NCI-H146 (cell line): ENCODE measurements at regions not wholly inside any gene's neighbourhood (a gene's known extent, or its start where the extent isn't known, plus 50 kb on each side); places are given as distances from the start of the nearest gene placed in this dataset.
"Not testable (repeated sequence)": the region's sequence is repeated elsewhere in the genome, so short reads cannot be mapped to it uniquely, and the experiment has no call there.

Experiments used
- DNase-seq: peaks from one replicate; lab custom pipeline; 2025; lab: John Stamatoyannopoulos, UW

GRCh38 chr5:176018598-176018997 is 50.5 kb upstream of the THOC3 start:
- not testable (repeated sequence) for DNase-seq

GRCh38 chr5:176020852-176021251 is 52.7 kb upstream of the THOC3 start:
- not testable (repeated sequence) for DNase-seq

- not testable (repeated sequence) for DNase-seq
These were observed 55.4 kb upstream of the THOC3 start for GRCh38 chr5:176023535-176023934.

DNA sequence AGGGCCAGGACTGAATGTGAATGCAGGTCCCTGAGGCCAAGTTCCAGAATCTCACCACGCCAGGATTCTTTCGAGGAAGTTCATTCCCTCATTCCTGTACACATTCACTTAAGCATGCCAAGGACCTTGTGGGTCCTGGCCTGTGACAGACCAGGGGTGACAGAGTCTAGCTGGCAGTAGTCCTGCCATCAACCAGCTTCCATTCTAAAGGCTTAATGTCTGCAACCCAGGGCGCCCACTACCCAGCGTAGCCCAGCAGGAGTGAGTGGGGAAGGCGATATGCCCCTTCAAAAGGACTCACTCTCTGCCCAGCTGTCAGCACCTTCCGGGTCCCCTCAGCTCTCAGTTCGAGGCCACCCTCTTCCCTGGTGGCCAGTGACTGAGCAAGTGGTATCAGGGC is 61.3 kb upstream of the THOC3 start:
- not testable (repeated sequence) for DNase-seq

GRCh38 chr5:176030361-176031117 is 62.4 kb upstream of the THOC3 start:
- not testable (repeated sequence) for DNase-seq

- not testable (repeated sequence) for DNase-seq
These were observed 63.0 kb upstream of the THOC3 start for GRCh38 chr5:176031118-176031510.

GRCh38 chr5:176033186-176033585 is 65.1 kb upstream of the THOC3 start:
- not testable (repeated sequence) for DNase-seq

DNA sequence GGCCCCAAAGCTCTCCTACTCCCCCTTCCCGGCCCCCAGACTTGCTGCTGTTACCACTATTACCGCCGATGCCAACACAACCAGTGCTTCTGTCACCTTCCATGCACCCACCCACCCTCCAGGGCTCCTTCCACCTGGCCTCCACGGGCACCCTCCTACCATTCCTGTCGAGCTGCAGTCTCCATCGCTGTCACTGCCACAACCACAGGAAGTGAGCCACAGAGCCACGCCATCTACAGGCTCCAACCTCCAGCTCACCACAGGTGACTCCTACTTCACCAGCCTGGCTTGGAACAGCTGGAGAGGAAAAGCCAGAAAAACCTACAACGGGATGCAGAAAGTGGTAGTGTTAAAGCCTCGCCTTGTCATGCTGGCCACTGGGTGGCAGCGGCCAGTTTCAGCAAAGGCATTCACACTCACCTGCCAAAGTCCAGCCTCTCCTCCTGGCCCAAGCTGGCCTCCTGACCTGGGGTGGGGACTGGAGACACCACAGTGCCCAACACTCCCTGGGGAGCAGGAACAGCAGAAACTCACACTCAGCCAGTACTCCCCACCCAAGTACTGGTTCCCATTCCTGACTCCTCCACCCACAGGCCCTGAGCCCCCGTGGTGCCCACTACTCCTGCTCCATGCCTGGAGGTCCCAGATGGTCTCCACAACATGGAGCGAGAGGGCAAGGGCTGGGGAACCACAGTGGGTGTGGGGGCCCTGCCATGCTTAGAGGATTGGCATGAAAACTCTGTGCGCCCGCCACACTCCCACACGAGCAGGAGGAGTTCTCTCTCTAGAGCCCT is 66.5 kb upstream of the THOC3 start:
- not testable (repeated sequence) for DNase-seq

- DNase-seq, result not testable (repeated sequence)
These were observed 67.1 kb upstream of the THOC3 start for GRCh38 chr5:176035201-176035530.

GRCh38 chr5:176035816-176036308 is 67.7 kb upstream of the THOC3 start:
- DNase-seq, result not testable (repeated sequence)

DNA sequence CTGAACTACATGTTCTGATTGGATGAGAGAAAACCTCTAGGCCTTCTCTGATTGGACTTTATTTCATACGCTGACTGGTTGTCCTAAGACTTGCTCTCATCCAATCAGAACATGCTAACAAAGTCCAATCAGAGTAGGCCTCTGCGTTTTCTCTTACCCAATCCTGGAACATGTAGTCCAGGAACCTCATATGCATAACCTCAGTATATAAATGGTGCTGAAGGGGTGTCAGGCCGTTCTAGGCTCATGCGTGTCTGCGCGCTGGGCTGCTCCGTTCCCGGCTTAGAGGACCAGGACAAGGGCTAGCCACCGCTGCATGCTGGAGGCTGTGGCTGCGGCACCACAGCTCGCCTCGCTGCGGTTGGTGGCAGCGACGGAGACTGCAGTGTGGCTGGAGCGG is 68.3 kb upstream of the THOC3 start:
- DNase-seq, result not testable (repeated sequence)

DNA sequence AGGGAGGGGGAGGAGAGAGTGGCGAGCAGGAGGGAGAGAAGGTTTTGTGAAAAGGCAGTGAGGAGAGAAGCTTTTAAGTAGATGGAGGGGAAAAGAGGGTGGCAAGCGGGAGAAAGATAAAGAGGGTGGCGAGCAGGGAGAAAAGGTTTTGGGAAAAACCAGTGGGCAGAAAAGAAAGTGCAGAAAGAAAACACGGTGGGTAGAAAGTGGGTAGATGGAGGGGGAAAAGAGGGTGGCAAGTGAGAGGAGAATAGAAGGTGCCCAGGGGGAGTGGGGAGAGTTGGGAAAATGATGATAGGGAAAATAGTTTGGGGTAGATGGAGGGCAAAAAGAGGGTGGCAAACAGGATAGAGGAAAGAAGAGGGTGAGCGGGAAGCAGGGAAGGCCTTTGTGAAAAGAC is 69.1 kb upstream of the THOC3 start:
- DNase-seq, result not testable (repeated sequence)

DNA sequence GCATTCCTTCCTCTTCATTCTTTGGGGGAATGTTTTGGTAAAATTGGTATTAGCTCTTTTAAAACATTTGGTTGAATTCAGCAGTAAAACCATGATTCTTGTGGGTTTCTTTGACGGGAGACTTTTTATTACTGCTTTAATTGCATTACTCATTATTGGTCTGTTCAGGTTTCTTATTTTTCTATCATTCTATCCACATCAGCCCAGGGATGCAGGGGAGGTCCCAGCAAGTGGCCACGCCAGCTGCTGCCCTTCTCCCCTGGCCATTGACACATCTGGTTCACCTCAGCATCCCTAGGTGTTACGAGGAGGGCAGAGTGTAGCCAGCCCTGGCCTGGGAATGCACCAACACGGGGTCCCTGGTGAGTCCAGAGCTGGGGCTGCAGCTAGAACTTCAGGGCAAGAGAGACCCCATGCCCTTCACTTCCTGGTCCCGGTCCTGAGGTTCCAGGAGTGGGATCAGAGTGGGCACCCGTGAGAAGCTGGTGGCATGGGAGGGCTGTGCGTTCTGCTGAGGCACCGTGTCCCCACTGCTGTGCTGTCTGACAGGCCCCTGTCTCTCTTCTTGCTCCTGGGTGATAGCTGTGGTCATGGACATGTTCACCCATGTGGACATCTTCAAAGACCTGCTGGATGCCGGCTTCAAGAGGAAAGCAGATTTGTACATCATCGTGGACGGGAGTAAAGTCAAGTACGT is 72.1 kb upstream of the THOC3 start:
- DNase-seq, result not testable (repeated sequence)

DNA sequence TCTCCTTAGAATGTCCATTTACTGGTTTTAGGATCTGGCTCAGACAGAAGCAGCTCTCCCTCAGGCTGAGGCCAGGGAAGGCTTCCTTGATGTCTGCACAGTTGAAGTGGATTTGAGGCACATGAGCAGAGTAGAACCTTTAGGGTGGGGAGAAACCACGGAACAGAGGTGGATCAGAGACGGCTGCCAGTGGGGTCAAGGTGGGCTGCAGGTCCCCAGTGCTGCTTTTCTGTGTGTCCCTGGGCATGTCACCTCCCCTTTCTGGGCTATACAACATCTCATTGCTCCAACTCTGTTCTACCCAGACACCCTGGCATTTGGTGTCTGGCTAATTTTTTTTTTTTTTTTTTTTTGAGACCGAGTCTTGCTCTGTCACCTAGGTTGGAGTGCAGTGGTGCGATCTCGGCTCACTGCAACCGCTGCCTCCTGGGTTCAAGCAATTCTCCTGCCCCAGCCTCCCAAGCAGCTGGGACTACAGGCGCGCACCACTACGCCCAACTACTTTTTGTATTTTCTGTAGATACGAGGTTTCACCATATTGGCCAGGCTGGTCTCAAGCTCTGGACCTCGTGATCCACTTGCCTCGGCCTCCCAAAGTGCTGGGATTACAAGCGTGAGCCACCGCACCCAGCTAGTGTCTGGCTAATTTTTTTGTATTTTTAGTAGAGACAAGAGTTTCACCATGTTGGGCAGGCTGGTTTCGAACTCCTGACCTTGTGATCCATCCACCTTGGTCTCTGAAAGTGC is 73.3 kb upstream of the THOC3 start:
- DNase-seq, result not testable (repeated sequence)

DNA sequence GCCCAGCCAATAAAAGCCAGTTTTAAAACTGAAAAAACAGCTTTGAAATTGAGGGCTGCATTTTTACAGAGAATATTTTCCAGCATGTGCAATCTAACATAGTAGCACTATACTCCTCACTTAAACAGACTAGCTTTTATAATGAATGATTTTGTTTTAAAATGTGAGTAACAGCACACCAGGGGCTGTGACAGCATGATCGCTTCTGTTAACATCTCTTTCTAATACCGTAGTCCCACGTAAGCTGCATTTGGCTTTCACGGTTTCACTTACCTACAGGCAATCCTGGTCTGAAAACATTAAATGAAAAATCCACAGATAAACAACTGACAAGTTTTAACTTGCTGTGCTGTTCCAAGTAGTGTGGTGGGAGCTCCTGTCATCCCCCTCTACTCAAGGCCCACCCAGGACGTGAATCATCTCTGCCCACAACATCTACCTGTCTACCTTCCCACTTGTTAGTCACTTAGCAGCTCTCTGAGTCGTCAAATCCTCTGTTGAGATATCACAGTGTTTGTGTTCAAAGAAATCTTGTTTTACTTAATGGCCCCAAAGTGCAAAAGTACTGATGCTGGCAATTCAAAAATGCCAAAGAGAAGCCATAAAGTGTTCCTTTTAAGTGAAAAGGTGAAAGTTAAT is 74.0 kb upstream of the THOC3 start:
- not testable (repeated sequence) for DNase-seq

- DNase-seq, result not testable (repeated sequence)
These were observed 75.2 kb upstream of the THOC3 start for GRCh38 chr5:176043252-176043829.

DNA sequence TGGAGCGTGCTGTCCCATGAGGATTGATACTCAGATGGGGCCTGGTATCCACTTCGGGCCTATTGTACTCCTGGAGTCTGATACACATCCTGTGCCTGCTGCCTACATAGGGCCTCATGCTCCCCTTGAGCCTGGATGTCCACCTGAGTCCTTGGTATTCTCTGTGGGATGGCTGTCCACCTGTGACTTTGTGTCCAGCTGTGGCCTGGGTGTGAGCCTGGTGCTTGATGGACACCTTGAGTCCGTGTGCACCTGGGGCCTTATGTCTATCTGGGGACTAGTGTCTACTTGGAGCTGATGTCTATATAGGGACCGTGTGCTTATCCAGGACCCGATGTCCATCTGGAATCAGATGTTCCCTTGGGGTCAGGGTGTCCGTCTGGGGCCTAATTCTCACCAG is 75.9 kb upstream of the THOC3 start:
- DNase-seq, result not testable (repeated sequence)

DNA sequence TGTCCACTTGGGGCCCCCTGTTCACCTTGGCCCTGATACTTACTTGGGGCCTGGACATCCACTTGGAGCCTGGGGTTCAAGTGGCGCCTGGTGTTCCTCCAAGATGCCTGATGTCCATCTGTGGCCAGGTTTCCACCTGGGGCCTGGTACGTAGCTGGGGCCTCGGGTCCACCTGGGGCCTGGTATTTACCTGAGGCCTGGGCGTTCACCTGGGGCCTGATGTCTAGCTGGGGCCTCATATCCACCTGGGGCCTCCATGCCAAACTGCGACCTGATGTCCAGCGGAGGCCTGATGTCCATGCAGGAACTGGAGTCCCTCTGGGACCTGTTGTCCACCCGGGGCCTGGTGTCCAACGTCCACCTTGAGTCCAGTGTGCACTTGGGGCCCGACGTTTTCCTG is 76.3 kb upstream of the THOC3 start:
- not testable (repeated sequence) for DNase-seq

DNA sequence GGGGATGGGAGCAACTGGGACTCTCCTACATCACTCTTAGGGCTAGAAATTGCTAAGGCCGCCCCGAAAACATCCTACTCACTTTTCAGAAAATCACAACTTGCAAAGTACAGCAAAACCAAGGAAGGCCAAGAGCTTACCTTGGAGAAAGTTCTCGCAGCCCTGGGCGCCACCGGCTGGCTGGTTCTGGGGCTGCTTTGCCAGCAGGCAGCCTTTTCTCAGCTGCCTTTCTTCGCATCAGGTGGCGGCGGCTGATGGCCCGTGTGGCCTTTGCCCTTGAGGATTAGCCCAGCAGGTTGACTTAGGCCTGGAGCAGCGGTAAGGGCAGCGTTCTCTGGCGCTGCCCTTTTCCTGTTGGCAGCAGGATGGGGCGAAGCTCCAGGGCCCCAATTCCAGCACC is 77.3 kb upstream of the THOC3 start:
- not testable (repeated sequence) for DNase-seq

- DNase-seq, result not testable (repeated sequence)
These were observed 80.6 kb upstream of the THOC3 start for GRCh38 chr5:176048671-176049070.
